Fibroblast of villous mesenchyme (primary cell): ENCODE measurements at regions not wholly inside any gene's neighbourhood (a gene's known extent, or its start where the extent isn't known, plus 50 kb on each side); places are given as distances from the start of the nearest gene placed in this dataset.

Experiments
- DNase-seq: peaks from one replicate; pipeline ENCODE4 v3.0.0-alpha.2; 2010; ENCODE audit warnings: low read depth
- H3K4me3 ChIP-seq: 2 replicates; pipeline ENCODE4 v1.5.1; 2011; ENCODE audit warnings: low read depth, mild to moderate bottlenecking, low read length
- TF ChIP-seq, protein P1 (sequence below): IDR thresholded peaks from 2 replicates; pipeline ENCODE4 v1.5.1; 2012; ENCODE audit warnings: low read depth, mild to moderate bottlenecking, low read length; ENCODE audit not compliant: insufficient read depth

GRCh38 chr13:63048653-63049052, 1633.0 kb upstream of the PCDH20 start:
- no peak for DNase-seq
- no peak overlapping the region for H3K4me3 ChIP-seq
- TF ChIP-seq, protein P1, sequence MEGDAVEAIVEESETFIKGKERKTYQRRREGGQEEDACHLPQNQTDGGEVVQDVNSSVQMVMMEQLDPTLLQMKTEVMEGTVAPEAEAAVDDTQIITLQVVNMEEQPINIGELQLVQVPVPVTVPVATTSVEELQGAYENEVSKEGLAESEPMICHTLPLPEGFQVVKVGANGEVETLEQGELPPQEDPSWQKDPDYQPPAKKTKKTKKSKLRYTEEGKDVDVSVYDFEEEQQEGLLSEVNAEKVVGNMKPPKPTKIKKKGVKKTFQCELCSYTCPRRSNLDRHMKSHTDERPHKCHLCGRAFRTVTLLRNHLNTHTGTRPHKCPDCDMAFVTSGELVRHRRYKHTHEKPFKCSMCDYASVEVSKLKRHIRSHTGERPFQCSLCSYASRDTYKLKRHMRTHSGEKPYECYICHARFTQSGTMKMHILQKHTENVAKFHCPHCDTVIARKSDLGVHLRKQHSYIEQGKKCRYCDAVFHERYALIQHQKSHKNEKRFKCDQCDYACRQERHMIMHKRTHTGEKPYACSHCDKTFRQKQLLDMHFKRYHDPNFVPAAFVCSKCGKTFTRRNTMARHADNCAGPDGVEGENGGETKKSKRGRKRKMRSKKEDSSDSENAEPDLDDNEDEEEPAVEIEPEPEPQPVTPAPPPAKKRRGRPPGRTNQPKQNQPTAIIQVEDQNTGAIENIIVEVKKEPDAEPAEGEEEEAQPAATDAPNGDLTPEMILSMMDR: no peak

- H3K4me3 ChIP-seq: no peak overlapping the region
- TF ChIP-seq, protein P1: no peak
- DNase-seq: no peak
Measured at GRCh38 chr13:63044589-63045313, 1629.1 kb upstream of the PCDH20 start.

DNA sequence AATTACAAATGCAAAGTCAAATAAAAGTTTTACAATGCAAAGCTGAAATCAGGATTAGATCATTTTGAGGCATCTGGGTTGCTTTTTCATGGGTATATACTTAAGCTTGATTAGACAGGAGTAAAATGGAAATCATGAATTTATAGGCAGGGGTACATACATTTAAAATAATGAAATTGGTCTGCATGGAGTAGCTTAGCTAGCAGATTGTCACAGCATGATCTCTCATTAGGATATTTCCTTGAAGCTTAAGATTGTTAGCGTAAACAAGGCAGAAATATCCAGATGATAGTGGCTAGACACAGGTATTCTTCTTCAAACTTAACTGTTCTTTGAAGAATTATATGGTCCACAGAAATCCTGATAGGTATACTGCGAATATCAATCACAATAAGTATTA, 1627.0 kb upstream of the PCDH20 start:
- no peak for DNase-seq
- H3K4me3 ChIP-seq: no peak overlapping the region
- TF ChIP-seq, protein P1: no peak

GRCh38 chr13:63041640-63042414, 1626.2 kb upstream of the PCDH20 start:
- DNase-seq: no peak
- H3K4me3 ChIP-seq: no peak overlapping the region
- TF ChIP-seq, protein P1: no peak

GRCh38 chr13:63026285-63026797, 1610.7 kb upstream of the PCDH20 start:
- no peak overlapping the region for H3K4me3 ChIP-seq
- DNase-seq: no peak
- TF ChIP-seq, protein P1: no peak

- DNase-seq: no peak
- H3K4me3 ChIP-seq: no peak overlapping the region
- TF ChIP-seq, protein P1: no peak
Measured at GRCh38 chr13:63025741-63026140, 1610.1 kb upstream of the PCDH20 start.
